Peyer's patch (tissue), 4 donors: ENCODE measurements at regions not wholly inside any gene's neighbourhood (a gene's known extent, or its start where the extent isn't known, plus 50 kb on each side); places are given as distances from the start of the nearest gene placed in this dataset.

ENCODE experiments used
- CTCF ChIP-seq, 6 experiments: fragments of 450-650 bp in 4 of 6; fragments of 200-600 bp in 2 of 6; sonication (generic) in 1 of 6; IDR thresholded peaks; one replicate each; pipeline ENCODE4 v1.5.1; 2017 to 2019; ENCODE audit warnings: antibody characterized with exemption in 6 of 6, mild to moderate bottlenecking in 3 of 6, moderate library complexity in 1 of 6
- POLR2A ChIP-seq, 2 donors: fragments of 450-650 bp; IDR thresholded peaks; one replicate each; pipeline ENCODE4 v1.5.1; 2017; ENCODE audit warnings: antibody characterized with exemption in 2 of 2, mild to moderate bottlenecking in 2 of 2, moderate library complexity in 2 of 2

GRCh38 chr4:13097971-13098370, 386.2 kb downstream of the RAB28 start:
- TF ChIP-seq POLR2A (IDR thresholded peaks at IDR 0.05) (no peak), CTCF (IDR thresholded peaks at IDR 0.05) (no peak)
